IMR-90 (cell line): ENCODE measurements at regions not wholly inside any gene's neighbourhood (a gene's known extent, or its start where the extent isn't known, plus 50 kb on each side); places are given as distances from the start of the nearest gene placed in this dataset.

Experiments
- ATAC-seq: fragments of 200-7000 bp; cut with Tn5 transposase; 2 replicates; pipeline ENCODE4 v1.9.1; 2020; ENCODE audit warnings: low read depth, mild to moderate bottlenecking, moderate library complexity
- BruUV-seq: library from RNA; stranded (reverse); fragments of 400-500 nt; replicated peaks from 2 replicates; lab custom pipeline; 2021; lab: Mats Ljungman, UMichigan
- CTCF ChIA-PET: fragments of 300-600 bp; formaldehyde crosslinking; extraction: SDS; loops from one replicate; lab custom pipeline; 2021; ENCODE audit warnings: antibody characterized with exemption; lab: Yijun Ruan, JAX
- POLR2A ChIA-PET: fragments of 300-600 bp; sonication (Branson Sonifier 250); formaldehyde crosslinking; loops from one replicate; lab custom pipeline; 2022; ENCODE audit warnings: antibody characterized with exemption; ENCODE audit not compliant: unreplicated experiment; lab: Charles Lee
- DNase-seq: peaks from one replicate; pipeline ENCODE4 v3.0.0; 2013
- H2AFZ ChIP-seq: replicated peaks from 2 replicates; pipeline ENCODE3; 2013; ENCODE audit warnings: low read length, mild to moderate bottlenecking; ENCODE audit not compliant: poor library complexity
- H2AK5ac ChIP-seq: 2 replicates; pipeline ENCODE4 v1.6.1; 2013; ENCODE audit warnings: low read depth, low read length, inconsistent platforms
- H2AK9ac ChIP-seq: replicated peaks from 2 replicates; pipeline ENCODE3; 2013; ENCODE audit warnings: mild to moderate bottlenecking, low read depth, low read length, moderate library complexity; ENCODE audit not compliant: poor library complexity
- H2BK120ac ChIP-seq: 2 replicates; pipeline ENCODE4 v1.6.1; 2013; ENCODE audit warnings: low read depth, low read length, inconsistent platforms
- H2BK15ac ChIP-seq: 3 replicates; pipeline ENCODE4 v1.6.1; 2013; ENCODE audit warnings: low read depth, low read length, inconsistent platforms
- H2BK20ac ChIP-seq: 2 replicates; pipeline ENCODE4 v1.6.1; 2013; ENCODE audit warnings: low read depth, mild to moderate bottlenecking, inconsistent platforms, low read length, moderate library complexity
- H2BK5ac ChIP-seq: 2 replicates; pipeline ENCODE4 v1.6.1; 2013; ENCODE audit warnings: mild to moderate bottlenecking, low read depth, low read length, inconsistent platforms; ENCODE audit not compliant: poor library complexity, severe bottlenecking
- H3K14ac ChIP-seq: replicated peaks from 2 replicates; pipeline ENCODE4 v1.6.1; 2013; ENCODE audit warnings: low read depth, low read length, inconsistent platforms
- H3K18ac ChIP-seq: 2 replicates; pipeline ENCODE4 v1.6.1; 2013; ENCODE audit warnings: low read depth, low read length, control low read depth
- H3K23ac ChIP-seq: 2 replicates; pipeline ENCODE4 v1.6.1; 2013; ENCODE audit warnings: low read depth, low read length, inconsistent platforms
- H3K27ac ChIP-seq: 2 replicates; pipeline ENCODE4 v1.5.1; 2013; ENCODE audit warnings: mild to moderate bottlenecking, control low read depth, low read length; ENCODE audit not compliant: insufficient read depth
- H3K27me3 ChIP-seq: 2 replicates; pipeline ENCODE4 v1.6.1; 2013; ENCODE audit warnings: low read length; ENCODE audit not compliant: control insufficient read depth, insufficient read depth
- H3K36me3 ChIP-seq: 2 replicates; pipeline ENCODE4 v1.6.1; 2013; ENCODE audit warnings: low read length, mixed read lengths; ENCODE audit not compliant: control insufficient read depth, insufficient read depth
- H3K4ac ChIP-seq: 2 replicates; pipeline ENCODE4 v1.6.1; 2013; ENCODE audit warnings: low read depth, low read length, inconsistent platforms
- H3K4me1 ChIP-seq: 2 replicates; pipeline ENCODE4 v1.6.1; 2013; ENCODE audit warnings: low read length, mixed read lengths; ENCODE audit not compliant: control insufficient read depth, insufficient read depth
- H3K4me2 ChIP-seq: 2 replicates; pipeline ENCODE4 v1.6.1; 2013; ENCODE audit warnings: low read depth, mild to moderate bottlenecking, control low read depth, low read length, moderate library complexity
- H3K4me3 ChIP-seq: 2 replicates; pipeline ENCODE4 v1.5.1; 2013; ENCODE audit warnings: low read depth, mild to moderate bottlenecking, control low read depth, low read length, moderate library complexity; ENCODE audit not compliant: insufficient read depth
- H3K56ac ChIP-seq: 2 replicates; pipeline ENCODE4 v1.6.1; 2013; ENCODE audit warnings: low read length, inconsistent platforms; ENCODE audit not compliant: insufficient read depth; ENCODE audit errors: extremely low read depth
- H3K79me1 ChIP-seq, 2 experiments: 2 replicates each; pipeline ENCODE4 v1.6.1; 2013; ENCODE audit warnings: low read length in 2 of 2, inconsistent platforms in 1 of 2, low read depth in 1 of 2
- H3K9ac ChIP-seq: 2 replicates; pipeline ENCODE4 v1.6.1; 2013; ENCODE audit warnings: low read depth, low read length, control low read depth
- H3K9me1 ChIP-seq: 2 replicates; pipeline ENCODE4 v1.6.1; 2013; ENCODE audit warnings: low read length, inconsistent platforms; ENCODE audit not compliant: insufficient read depth
- H3K9me3 ChIP-seq: 2 replicates; pipeline ENCODE4 v1.6.1; 2013; ENCODE audit warnings: low read length; ENCODE audit not compliant: control insufficient read depth, insufficient read depth
- H4K20me1 ChIP-seq: 2 replicates; pipeline ENCODE4 v1.6.1; 2013; ENCODE audit warnings: low read length, inconsistent platforms; ENCODE audit not compliant: insufficient read depth
- H4K5ac ChIP-seq: 2 replicates; pipeline ENCODE4 v1.6.1; 2013; ENCODE audit warnings: mild to moderate bottlenecking, low read depth, low read length, control low read depth
- H4K8ac ChIP-seq, 2 experiments: 2 replicates each; pipeline ENCODE4 v1.6.1; 2013; ENCODE audit warnings: low read depth in 2 of 2, low read length in 2 of 2, control low read depth in 1 of 2, inconsistent platforms in 1 of 2
- H4K91ac ChIP-seq: 2 replicates; pipeline ENCODE4 v1.6.1; 2013; ENCODE audit warnings: low read depth, low read length, inconsistent platforms; ENCODE audit not compliant: insufficient read depth
- CEBPB ChIP-seq: IDR thresholded peaks from 2 replicates; pipeline ENCODE4 v1.6.1; 2012; ENCODE audit warnings: low read depth, low read length, improper control_type of control experiment
- CHD1 ChIP-seq: IDR thresholded peaks from 2 replicates; pipeline ENCODE4 v1.6.1; 2012; ENCODE audit warnings: low read depth, low read length, improper control_type of control experiment
- FOS ChIP-seq: fragments of 150-350 bp; IDR thresholded peaks from 2 replicates; pipeline ENCODE4 v1.6.1; 2016; ENCODE audit warnings: low read depth, low read length
- MAFK ChIP-seq: IDR thresholded peaks from 2 replicates; pipeline ENCODE4 v1.6.1; 2012; ENCODE audit warnings: low read depth, low read length, improper control_type of control experiment
- MAZ ChIP-seq: IDR thresholded peaks from 2 replicates; pipeline ENCODE4 v1.6.1; 2012; ENCODE audit warnings: low read depth, mild to moderate bottlenecking, low read length, improper control_type of control experiment, moderate library complexity, borderline replicate concordance
- MXI1 ChIP-seq: IDR thresholded peaks from 2 replicates; pipeline ENCODE4 v1.6.1; 2012; ENCODE audit warnings: low read depth, mild to moderate bottlenecking, low read length, moderate library complexity, borderline replicate concordance
- NFE2L2 ChIP-seq: fragments of 150-350 bp; IDR thresholded peaks from 2 replicates; pipeline ENCODE4 v1.6.1; 2016; ENCODE audit warnings: low read depth, mild to moderate bottlenecking, low read length
- RAD21 ChIP-seq: IDR thresholded peaks from 2 replicates; pipeline ENCODE4 v1.6.1; 2012; ENCODE audit warnings: low read length, improper control_type of control experiment
- RCOR1 ChIP-seq: IDR thresholded peaks from 2 replicates; pipeline ENCODE4 v1.6.1; 2012; ENCODE audit warnings: mild to moderate bottlenecking, low read length, improper control_type of control experiment; ENCODE audit not compliant: insufficient replicate concordance
- RFX5 ChIP-seq: IDR thresholded peaks from 2 replicates; pipeline ENCODE4 v1.8.0; 2012; ENCODE audit warnings: low read depth, mild to moderate bottlenecking, low read length, moderate library complexity
- SMC3 ChIP-seq: fragments of 150-350 bp; IDR thresholded peaks from 2 replicates; pipeline ENCODE4 v1.6.1; 2016; ENCODE audit warnings: low read depth, mild to moderate bottlenecking, antibody characterized with exemption, low read length, moderate library complexity
- WGBS, 2 experiments: methylation state at CpG; one replicate each; pipeline versions ENCODE4 v1.1.5 to v1.1.7; 2013; ENCODE audit warnings: missing lambda C conversion rate in 2 of 2; ENCODE audit not compliant: insufficient read length in 1 of 2; ENCODE audit errors: extremely low coverage in 2 of 2; 5-methylcytosine and 5-hydroxymethylcytosine counted together
- dilution Hi-C: fragments of 300-500 bp; cut with HindIII; formaldehyde crosslinking; loops from one replicate; pipeline ENCODE4 v1.14.3; 2018; ENCODE audit warnings: low sequenced_read_pairs; ENCODE audit not compliant: unreplicated experiment
- in situ Hi-C: fragments of 300-500 bp; cut with MboI; formaldehyde crosslinking; loops from 3 replicates; pipeline ENCODE4 v1.14.3; 2019; ENCODE audit warnings: low sequenced_read_pairs, inconsistent platforms, mixed read lengths
- intact Hi-C: fragments of 100-400 bp; cut with micrococcal nuclease; formaldehyde crosslinking; loops from 2 replicates; pipeline ENCODE4 v1.10.0; 2022
- TF ChIP-seq, protein P1 (sequence below): fragments of 150-350 bp; IDR thresholded peaks from 2 replicates; pipeline ENCODE4 v1.6.1; 2016; ENCODE audit warnings: low read depth, mild to moderate bottlenecking, low read length, moderate library complexity, borderline replicate concordance
- TF ChIP-seq, protein P2 (sequence below): fragments of 150-350 bp; IDR thresholded peaks from 2 replicates; pipeline ENCODE4 v1.6.1; 2017; ENCODE audit warnings: mild to moderate bottlenecking, antibody characterized with exemption, low read length, low read depth
- TF ChIP-seq, protein P3 (sequence below): conservative IDR thresholded peaks from 2 replicates; pipeline ENCODE4 v1.5.1; 2012; ENCODE audit warnings: mild to moderate bottlenecking, low read depth, low read length, improper control_type of control experiment

DNA sequence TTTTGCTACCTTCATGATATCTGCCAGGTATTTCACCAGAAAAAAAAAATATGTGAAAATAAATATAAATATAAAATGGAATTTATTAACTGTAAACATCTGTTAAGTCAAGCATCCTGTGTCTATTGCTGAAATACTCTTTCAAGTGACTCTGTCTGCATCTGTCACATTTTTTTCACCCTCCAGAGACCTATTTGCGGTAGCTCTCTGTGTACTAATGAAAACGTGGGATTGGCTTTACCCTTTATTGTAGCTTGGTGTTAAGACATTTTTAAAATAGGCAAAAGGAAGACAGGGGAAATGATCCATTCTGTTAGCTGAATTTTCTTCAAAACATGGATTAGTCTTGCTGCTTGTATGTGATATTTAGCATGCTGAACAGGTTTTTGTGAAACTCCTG lies 536.0 kb upstream of the WWC1 start:
- H3K27ac ChIP-seq: no peak overlapping the region
- in situ Hi-C loops: no loop called here
- no peak overlapping the region for H3K14ac ChIP-seq
- no peak overlapping the region for H2BK15ac ChIP-seq
- no peak overlapping the region for H4K5ac ChIP-seq
- no peak overlapping the region for H3K18ac ChIP-seq
- no peaks in the 10 kb centered on the region for H3K9me3 ChIP-seq
- H2AK5ac ChIP-seq: no peak overlapping the region
- H3K79me1 ChIP-seq: no peaks in the 10 kb centered on the region
- H3K9ac ChIP-seq: no peak overlapping the region
- H3K4ac ChIP-seq: no peak overlapping the region
- no peak overlapping the region for H4K8ac ChIP-seq
- ATAC-seq (no peak), DNase-seq (no peak)
- CTCF ChIA-PET: interaction anchor here (0.6 kb wide), 1 partner anchor 9 kb away, joined by 3 read pairs; no protein-coding TSS in a partner anchor
- POLR2A ChIA-PET: no interaction called here
- no peak overlapping the region for H3K56ac ChIP-seq
- no peak overlapping the region for H2BK20ac ChIP-seq
- H2BK120ac ChIP-seq: no peak overlapping the region
- H4K91ac ChIP-seq: no peak overlapping the region
- H3K36me3 ChIP-seq: no peaks in the 10 kb centered on the region
- H3K23ac ChIP-seq: no peak overlapping the region
- WGBS, 2 experiments: no CpG with 5 or more reads among the region's 2 CpGs
- H3K4me1 ChIP-seq: peaks cover 2% of the 10 kb centered on the region; the same call in 1 of the 2 replicates
- no peak overlapping the region for H2AK9ac ChIP-seq
- TF ChIP-seq, protein P1, sequence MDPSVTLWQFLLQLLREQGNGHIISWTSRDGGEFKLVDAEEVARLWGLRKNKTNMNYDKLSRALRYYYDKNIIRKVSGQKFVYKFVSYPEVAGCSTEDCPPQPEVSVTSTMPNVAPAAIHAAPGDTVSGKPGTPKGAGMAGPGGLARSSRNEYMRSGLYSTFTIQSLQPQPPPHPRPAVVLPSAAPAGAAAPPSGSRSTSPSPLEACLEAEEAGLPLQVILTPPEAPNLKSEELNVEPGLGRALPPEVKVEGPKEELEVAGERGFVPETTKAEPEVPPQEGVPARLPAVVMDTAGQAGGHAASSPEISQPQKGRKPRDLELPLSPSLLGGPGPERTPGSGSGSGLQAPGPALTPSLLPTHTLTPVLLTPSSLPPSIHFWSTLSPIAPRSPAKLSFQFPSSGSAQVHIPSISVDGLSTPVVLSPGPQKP: no peak
- TF ChIP-seq SMC3 (no peak), NFE2L2 (no peak), RAD21 (no peak), MAZ (no peak), CHD1 (no peak), MAFK (no peak), RCOR1 (no peak), MXI1 (no peak), RFX5 (no peak), CEBPB (no peak), FOS (no peak)
- TF ChIP-seq, protein P2, sequence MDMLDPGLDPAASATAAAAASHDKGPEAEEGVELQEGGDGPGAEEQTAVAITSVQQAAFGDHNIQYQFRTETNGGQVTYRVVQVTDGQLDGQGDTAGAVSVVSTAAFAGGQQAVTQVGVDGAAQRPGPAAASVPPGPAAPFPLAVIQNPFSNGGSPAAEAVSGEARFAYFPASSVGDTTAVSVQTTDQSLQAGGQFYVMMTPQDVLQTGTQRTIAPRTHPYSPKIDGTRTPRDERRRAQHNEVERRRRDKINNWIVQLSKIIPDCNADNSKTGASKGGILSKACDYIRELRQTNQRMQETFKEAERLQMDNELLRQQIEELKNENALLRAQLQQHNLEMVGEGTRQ: no peak
- TF ChIP-seq, protein P3, sequence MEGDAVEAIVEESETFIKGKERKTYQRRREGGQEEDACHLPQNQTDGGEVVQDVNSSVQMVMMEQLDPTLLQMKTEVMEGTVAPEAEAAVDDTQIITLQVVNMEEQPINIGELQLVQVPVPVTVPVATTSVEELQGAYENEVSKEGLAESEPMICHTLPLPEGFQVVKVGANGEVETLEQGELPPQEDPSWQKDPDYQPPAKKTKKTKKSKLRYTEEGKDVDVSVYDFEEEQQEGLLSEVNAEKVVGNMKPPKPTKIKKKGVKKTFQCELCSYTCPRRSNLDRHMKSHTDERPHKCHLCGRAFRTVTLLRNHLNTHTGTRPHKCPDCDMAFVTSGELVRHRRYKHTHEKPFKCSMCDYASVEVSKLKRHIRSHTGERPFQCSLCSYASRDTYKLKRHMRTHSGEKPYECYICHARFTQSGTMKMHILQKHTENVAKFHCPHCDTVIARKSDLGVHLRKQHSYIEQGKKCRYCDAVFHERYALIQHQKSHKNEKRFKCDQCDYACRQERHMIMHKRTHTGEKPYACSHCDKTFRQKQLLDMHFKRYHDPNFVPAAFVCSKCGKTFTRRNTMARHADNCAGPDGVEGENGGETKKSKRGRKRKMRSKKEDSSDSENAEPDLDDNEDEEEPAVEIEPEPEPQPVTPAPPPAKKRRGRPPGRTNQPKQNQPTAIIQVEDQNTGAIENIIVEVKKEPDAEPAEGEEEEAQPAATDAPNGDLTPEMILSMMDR: no peak
- no peak overlapping the region for H3K4me3 ChIP-seq
- peaks cover 1% of the 10 kb centered on the region; the same call in 1 of the 2 replicates for H3K27me3 ChIP-seq
- H2BK5ac ChIP-seq: no peak overlapping the region
- no peak overlapping the region for H3K4me2 ChIP-seq
- intact Hi-C loops: no loop called here
- no peak overlapping the region for H2AFZ ChIP-seq
- no peaks in the 10 kb centered on the region for H3K9me1 ChIP-seq
- no TSS peak for BruUV-seq
- dilution Hi-C loops: no loop called here
- no peaks in the 10 kb centered on the region for H4K20me1 ChIP-seq
